Ishikawa (cell line): ENCODE measurements at regions not wholly inside any gene's neighbourhood (a gene's known extent, or its start where the extent isn't known, plus 50 kb on each side); places are given as distances from the start of the nearest gene placed in this dataset.

Experiments
- CEBPB ChIP-seq: IDR thresholded peaks from 2 replicates; pipeline ENCODE4 v1.6.1; 2012
- CREB1 ChIP-seq: IDR thresholded peaks from 2 replicates; pipeline ENCODE4 v1.6.1; 2012; ENCODE audit warnings: low read depth
- EP300 ChIP-seq: IDR thresholded peaks from 2 replicates; pipeline ENCODE4 v1.6.1; 2012; ENCODE audit warnings: borderline replicate concordance
- FOXM1 ChIP-seq: IDR thresholded peaks from 2 replicates; pipeline ENCODE4 v1.6.1; 2012; ENCODE audit warnings: low read depth, borderline replicate concordance
- RAD21 ChIP-seq: IDR thresholded peaks from 2 replicates; pipeline ENCODE4 v1.6.1; 2012; ENCODE audit warnings: low read depth
- TAF1 ChIP-seq: IDR thresholded peaks from 2 replicates; pipeline ENCODE4 v1.6.1; 2012; ENCODE audit warnings: low read depth, mild to moderate bottlenecking
- TEAD4 ChIP-seq: IDR thresholded peaks from 2 replicates; pipeline ENCODE4 v1.6.1; 2012
- YY1 ChIP-seq: IDR thresholded peaks from 2 replicates; pipeline ENCODE4 v1.6.1; 2012; ENCODE audit warnings: low read depth
- ZBTB7A ChIP-seq: IDR thresholded peaks from 2 replicates; pipeline ENCODE4 v1.6.1; 2012; ENCODE audit warnings: low read depth
- TF ChIP-seq, protein P1 (sequence below): IDR thresholded peaks from 2 replicates; pipeline ENCODE4 v1.6.1; 2012

DNA sequence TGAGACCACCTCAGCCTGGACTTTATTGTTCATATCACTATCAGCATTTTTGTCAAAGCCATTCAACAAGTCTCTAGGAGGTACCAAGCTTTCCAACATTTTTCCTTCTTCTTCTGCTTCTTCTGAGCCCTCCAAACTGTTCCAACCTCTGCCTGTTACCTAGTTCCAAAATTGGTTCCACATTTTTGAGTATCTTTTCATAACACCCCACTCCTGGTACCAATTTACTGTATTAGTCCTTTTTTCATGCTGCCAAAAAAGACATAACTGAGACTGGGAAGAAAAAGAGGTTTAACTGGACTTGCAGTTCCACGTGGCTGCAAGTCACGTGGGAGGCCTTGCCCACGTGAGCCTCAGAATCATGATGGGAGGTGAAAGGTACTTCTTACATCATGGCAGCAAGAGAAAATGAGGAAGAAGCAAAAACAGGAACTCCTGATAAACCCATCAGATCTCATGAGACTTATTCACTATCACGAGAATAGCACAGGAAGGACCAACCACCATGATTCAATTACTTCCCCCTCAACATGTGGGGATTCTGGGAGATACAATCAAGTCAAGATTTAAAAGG is 215.1 kb downstream of the PCDH17 start:
- TF ChIP-seq TEAD4 (no peak), FOXM1 (no peak), CEBPB (no peak), RAD21 (no peak), TAF1 (no peak), EP300 (no peak), CREB1 (no peak), YY1 (no peak), ZBTB7A (no peak)
- TF ChIP-seq, protein P1, sequence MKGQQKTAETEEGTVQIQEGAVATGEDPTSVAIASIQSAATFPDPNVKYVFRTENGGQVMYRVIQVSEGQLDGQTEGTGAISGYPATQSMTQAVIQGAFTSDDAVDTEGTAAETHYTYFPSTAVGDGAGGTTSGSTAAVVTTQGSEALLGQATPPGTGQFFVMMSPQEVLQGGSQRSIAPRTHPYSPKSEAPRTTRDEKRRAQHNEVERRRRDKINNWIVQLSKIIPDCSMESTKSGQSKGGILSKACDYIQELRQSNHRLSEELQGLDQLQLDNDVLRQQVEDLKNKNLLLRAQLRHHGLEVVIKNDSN = no peak
